ENCODE measurements at regions not wholly inside any gene's neighbourhood (a gene's known extent, or its start where the extent isn't known, plus 50 kb on each side); places are given as distances from the start of the nearest gene placed in this dataset.

DNA sequence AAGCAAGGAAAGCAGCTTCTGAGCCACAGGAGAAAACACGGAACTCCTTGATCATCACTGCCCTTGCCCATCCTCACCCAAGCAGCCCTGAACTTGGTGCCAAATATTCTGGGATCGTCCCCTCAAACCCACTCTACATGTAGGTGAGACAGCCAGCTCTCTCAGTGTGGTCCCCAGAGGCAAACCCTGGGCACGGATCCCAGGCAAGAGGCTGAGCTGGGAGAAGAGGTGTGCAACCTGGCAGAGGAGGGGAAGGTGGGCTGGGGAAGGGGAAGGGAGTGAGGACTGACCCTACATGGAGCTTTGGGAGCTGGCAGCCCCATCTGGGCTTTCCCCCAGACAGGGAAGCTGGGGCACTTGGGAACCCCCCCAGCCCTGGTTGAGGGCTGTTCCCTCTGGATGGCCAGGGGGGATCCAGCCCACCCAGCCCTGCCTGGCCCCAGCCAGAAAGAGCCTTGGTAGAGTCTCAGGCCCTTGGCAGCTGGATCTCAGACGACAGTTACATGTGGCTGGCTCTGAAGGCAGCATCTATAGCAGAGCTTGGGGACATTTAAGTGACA lies 186.2 kb upstream of the CST7 start:
- TF ChIP-seq, protein P1, sequence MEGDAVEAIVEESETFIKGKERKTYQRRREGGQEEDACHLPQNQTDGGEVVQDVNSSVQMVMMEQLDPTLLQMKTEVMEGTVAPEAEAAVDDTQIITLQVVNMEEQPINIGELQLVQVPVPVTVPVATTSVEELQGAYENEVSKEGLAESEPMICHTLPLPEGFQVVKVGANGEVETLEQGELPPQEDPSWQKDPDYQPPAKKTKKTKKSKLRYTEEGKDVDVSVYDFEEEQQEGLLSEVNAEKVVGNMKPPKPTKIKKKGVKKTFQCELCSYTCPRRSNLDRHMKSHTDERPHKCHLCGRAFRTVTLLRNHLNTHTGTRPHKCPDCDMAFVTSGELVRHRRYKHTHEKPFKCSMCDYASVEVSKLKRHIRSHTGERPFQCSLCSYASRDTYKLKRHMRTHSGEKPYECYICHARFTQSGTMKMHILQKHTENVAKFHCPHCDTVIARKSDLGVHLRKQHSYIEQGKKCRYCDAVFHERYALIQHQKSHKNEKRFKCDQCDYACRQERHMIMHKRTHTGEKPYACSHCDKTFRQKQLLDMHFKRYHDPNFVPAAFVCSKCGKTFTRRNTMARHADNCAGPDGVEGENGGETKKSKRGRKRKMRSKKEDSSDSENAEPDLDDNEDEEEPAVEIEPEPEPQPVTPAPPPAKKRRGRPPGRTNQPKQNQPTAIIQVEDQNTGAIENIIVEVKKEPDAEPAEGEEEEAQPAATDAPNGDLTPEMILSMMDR (conservative IDR thresholded peaks at IDR 0.05; ENCODE audit: low read length), result no peak
- TF ChIP-seq EZH2phosphoT487 (IDR thresholded peaks at IDR 0.05; ENCODE audit: borderline replicate concordance), result no peak

Measured in Loucy (cell line).